ENCODE measurements at regions not wholly inside any gene's neighbourhood (a gene's known extent, or its start where the extent isn't known, plus 50 kb on each side); places are given as distances from the start of the nearest gene placed in this dataset.

DNA sequence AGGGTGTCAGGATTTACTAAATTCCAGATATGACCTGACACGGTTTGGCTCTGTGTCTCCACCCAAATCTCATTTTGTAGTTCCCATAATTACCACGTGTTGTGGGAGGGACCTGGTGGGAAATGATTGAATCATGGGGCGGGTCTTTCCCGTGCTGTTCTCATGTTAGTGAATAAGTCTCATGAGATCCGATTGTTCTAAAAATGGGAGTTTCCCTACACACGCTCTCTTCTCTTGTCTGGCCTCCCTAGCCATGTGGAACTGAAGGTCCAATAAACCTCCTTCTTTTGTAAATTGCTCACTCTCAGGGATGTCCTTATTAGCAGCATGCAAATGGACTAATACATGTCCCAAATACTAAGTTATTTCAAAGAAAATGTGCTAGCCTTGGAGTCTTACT lies 121.1 kb downstream of the CENPW start:
- Histone ChIP-seq H3K27ac (no peak overlapping the region), H3K4me3 (ENCODE audit: low read depth in 1 of 2, low read length in 1 of 2) (no peak overlapping the region), H3K36me3 (no peaks in the 10 kb centered on the region), H3K4me1 (ENCODE audit: control insufficient read depth in 1 of 2, insufficient read depth in 1 of 2, low read depth in 1 of 2, low read length in 1 of 2) (no peaks in the 10 kb centered on the region), H3K27me3 (no peaks in the 10 kb centered on the region), H3K9me3 (no peaks in the 10 kb centered on the region)
- TF ChIP-seq, protein P1, sequence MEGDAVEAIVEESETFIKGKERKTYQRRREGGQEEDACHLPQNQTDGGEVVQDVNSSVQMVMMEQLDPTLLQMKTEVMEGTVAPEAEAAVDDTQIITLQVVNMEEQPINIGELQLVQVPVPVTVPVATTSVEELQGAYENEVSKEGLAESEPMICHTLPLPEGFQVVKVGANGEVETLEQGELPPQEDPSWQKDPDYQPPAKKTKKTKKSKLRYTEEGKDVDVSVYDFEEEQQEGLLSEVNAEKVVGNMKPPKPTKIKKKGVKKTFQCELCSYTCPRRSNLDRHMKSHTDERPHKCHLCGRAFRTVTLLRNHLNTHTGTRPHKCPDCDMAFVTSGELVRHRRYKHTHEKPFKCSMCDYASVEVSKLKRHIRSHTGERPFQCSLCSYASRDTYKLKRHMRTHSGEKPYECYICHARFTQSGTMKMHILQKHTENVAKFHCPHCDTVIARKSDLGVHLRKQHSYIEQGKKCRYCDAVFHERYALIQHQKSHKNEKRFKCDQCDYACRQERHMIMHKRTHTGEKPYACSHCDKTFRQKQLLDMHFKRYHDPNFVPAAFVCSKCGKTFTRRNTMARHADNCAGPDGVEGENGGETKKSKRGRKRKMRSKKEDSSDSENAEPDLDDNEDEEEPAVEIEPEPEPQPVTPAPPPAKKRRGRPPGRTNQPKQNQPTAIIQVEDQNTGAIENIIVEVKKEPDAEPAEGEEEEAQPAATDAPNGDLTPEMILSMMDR (IDR thresholded peaks at IDR 0.05), result no peak

DNA sequence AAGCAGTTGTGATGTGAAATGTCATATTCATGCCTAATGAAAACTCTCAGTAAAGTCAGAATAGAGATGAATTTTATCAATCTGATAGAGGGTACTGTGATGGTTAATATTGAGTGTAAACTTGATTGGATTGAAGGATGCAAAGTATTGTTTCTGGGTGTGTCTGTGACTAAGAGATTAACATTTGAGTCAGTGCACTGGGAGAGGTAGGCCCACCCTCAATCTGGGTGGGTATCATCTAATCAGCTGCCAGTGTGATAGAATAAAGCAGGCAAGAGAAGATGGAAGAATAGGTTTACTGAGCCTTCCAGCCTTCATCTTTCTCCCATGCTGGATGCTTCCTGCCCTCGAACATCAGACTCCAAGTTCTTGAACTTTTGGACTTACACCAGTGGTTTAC lies 124.3 kb downstream of the CENPW start:
- Histone ChIP-seq H3K4me3 (ENCODE audit: low read depth in 1 of 2, low read length in 1 of 2) (no peak overlapping the region), H3K27ac (no peak overlapping the region), H3K4me1 (ENCODE audit: control insufficient read depth in 1 of 2, insufficient read depth in 1 of 2, low read depth in 1 of 2, low read length in 1 of 2) (no peaks in the 10 kb centered on the region), H3K27me3 (no peaks in the 10 kb centered on the region), H3K36me3 (no peaks in the 10 kb centered on the region), H3K9me3 (no peaks in the 10 kb centered on the region)
- TF ChIP-seq, protein P1 (IDR thresholded peaks at IDR 0.05), result no peak

DNA sequence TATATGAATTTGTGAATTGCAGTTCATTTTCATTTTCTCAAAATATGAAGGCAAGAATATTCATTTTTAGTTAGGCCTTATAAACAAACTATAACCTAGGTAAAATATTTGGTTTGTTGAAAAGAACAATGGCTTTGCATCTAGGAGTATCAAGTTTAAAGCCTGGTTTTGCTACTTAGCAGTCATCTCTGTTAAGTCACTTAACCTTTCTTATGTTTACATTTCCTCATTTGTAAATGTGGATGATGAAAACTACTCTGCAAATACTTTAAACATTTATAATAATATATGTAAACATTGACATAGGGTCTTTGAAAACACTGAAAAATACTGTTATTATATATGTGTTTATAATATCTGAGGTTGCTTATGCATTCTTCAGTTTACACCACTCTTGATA lies 135.5 kb downstream of the CENPW start:
- Histone ChIP-seq H3K36me3 (no peaks in the 10 kb centered on the region), H3K27ac (no peak overlapping the region), H3K4me3 (ENCODE audit: low read depth in 1 of 2, low read length in 1 of 2) (no peak overlapping the region), H3K9me3 (no peaks in the 10 kb centered on the region), H3K4me1 (ENCODE audit: control insufficient read depth in 1 of 2, insufficient read depth in 1 of 2, low read depth in 1 of 2, low read length in 1 of 2) (no peaks in the 10 kb centered on the region), H3K27me3 (no peaks in the 10 kb centered on the region)
- TF ChIP-seq, protein P1 (IDR thresholded peaks at IDR 0.05), result no peak

DNA sequence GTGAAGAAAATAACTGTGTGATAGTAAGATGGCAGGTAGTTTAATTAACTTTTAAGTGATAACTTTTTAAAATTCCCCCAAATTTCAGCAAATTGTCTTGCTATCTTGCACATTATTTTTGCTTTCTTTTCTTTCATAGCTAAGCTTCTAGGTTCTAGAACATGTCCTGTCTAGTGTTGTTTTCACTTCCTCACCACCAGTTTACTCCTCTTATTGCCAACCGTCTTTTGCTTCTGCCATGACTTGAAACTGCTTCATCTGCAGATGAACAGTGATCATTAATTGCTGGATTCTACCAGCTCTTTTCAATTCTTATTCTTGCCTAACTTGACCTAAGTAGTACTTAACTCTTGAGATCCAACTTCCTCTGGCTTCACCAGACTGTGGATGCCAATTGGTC lies 137.8 kb downstream of the CENPW start:
- no peaks in the 10 kb centered on the region for H3K4me1 ChIP-seq (ENCODE audit: control insufficient read depth in 1 of 2, insufficient read depth in 1 of 2, low read depth in 1 of 2, low read length in 1 of 2)
- H3K36me3 ChIP-seq, result no peaks in the 10 kb centered on the region
- TF ChIP-seq, protein P1 (IDR thresholded peaks at IDR 0.05), result no peak
- no peaks in the 10 kb centered on the region for H3K9me3 ChIP-seq
- no peak overlapping the region for H3K27ac ChIP-seq
- H3K4me3 ChIP-seq (ENCODE audit: low read depth in 1 of 2, low read length in 1 of 2), result no peak overlapping the region
- no peaks in the 10 kb centered on the region for H3K27me3 ChIP-seq

DNA sequence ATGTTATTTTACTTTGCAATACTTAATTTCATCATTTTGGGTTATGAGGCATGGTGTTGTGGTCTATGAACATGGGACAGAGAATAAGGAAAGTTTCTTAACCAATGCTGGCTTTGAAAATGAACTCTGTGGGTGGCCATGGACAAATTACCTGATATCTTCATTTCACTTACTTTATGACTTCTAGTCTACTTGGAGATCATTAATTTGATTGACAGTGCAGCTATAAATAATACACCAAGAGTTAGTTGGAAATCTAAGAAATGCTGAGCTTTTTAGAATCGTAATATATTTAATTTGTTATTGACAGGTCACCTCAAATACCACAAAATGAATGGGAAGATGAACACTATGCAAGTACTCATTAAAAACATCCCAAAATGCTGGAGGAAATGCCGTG lies 140.4 kb downstream of the CENPW start:
- no peak overlapping the region for H3K4me3 ChIP-seq (ENCODE audit: low read depth in 1 of 2, low read length in 1 of 2)
- TF ChIP-seq, protein P1 (IDR thresholded peaks at IDR 0.05), result no peak
- H3K27ac ChIP-seq, result no peak overlapping the region
- no peaks in the 10 kb centered on the region for H3K36me3 ChIP-seq
- no peaks in the 10 kb centered on the region for H3K4me1 ChIP-seq (ENCODE audit: control insufficient read depth in 1 of 2, insufficient read depth in 1 of 2, low read depth in 1 of 2, low read length in 1 of 2)
- no peaks in the 10 kb centered on the region for H3K27me3 ChIP-seq
- no peaks in the 10 kb centered on the region for H3K9me3 ChIP-seq

DNA sequence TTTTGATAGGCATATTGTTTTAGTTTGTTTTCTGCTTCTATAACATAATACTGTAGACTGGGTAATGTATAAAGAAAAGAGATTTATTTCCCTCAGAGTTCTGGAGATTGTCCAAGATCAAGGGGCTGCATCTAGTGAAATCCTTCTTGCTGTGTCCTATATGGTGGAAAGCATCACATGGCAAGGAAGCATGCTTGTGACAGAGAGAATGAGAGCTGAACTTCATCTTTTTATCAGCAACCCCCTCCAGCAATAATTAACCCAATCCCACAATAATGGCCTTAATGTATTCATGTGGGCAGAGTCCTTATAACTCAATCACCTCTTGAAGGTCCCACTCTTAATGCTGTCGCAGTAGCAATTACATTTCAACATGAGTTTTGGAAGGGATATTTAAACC lies 141.4 kb downstream of the CENPW start:
- Histone ChIP-seq H3K27me3 (no peaks in the 10 kb centered on the region), H3K27ac (no peak overlapping the region), H3K4me1 (ENCODE audit: control insufficient read depth in 1 of 2, insufficient read depth in 1 of 2, low read depth in 1 of 2, low read length in 1 of 2) (no peaks in the 10 kb centered on the region), H3K9me3 (no peaks in the 10 kb centered on the region), H3K36me3 (no peaks in the 10 kb centered on the region), H3K4me3 (ENCODE audit: low read depth in 1 of 2, low read length in 1 of 2) (no peak overlapping the region)
- TF ChIP-seq, protein P1 (IDR thresholded peaks at IDR 0.05), result no peak

Data from neutrophil (primary cell).